Duodenal mucosa (tissue), 2 donors: ENCODE measurements at regions not wholly inside any gene's neighbourhood (a gene's known extent, or its start where the extent isn't known, plus 50 kb on each side); places are given as distances from the start of the nearest gene placed in this dataset.
"Not testable (repeated sequence)": the region's sequence is repeated elsewhere in the genome, so short reads cannot be mapped to it uniquely, and the experiment has no call there.

Experiments used
- H3K27ac ChIP-seq: one replicate; pipeline ENCODE4 v1.7.0; 2013; ENCODE audit warnings: low read depth, low read length
- H3K27me3 ChIP-seq, 2 donors: one replicate each; pipeline ENCODE4 v1.7.0; 2013; ENCODE audit warnings: low read length in 2 of 2, control low read depth in 1 of 2; ENCODE audit not compliant: insufficient read depth in 2 of 2, control insufficient read depth in 1 of 2
- H3K36me3 ChIP-seq, 2 donors: one replicate each; pipeline ENCODE4 v1.7.0; 2013; ENCODE audit warnings: low read length in 2 of 2, control low read depth in 1 of 2; ENCODE audit not compliant: insufficient read depth in 2 of 2, control insufficient read depth in 1 of 2
- H3K4me1 ChIP-seq, 2 donors: one replicate each; pipeline ENCODE4 v1.7.0; 2013; ENCODE audit warnings: low read length in 2 of 2, control low read depth in 1 of 2; ENCODE audit not compliant: insufficient read depth in 2 of 2, control insufficient read depth in 1 of 2
- H3K4me3 ChIP-seq, 2 donors: one replicate each; pipeline ENCODE4 v1.7.0; 2013; ENCODE audit warnings: low read length in 2 of 2, low read depth in 1 of 2
- H3K9ac ChIP-seq, 2 donors: one replicate each; pipeline ENCODE4 v1.7.0; 2013; ENCODE audit warnings: low read length in 2 of 2, low read depth in 1 of 2
- H3K9me3 ChIP-seq, 2 donors: one replicate each; pipeline ENCODE4 v1.7.0; 2013; ENCODE audit warnings: low read length in 2 of 2, control low read depth in 1 of 2; ENCODE audit not compliant: control insufficient read depth in 1 of 2

DNA sequence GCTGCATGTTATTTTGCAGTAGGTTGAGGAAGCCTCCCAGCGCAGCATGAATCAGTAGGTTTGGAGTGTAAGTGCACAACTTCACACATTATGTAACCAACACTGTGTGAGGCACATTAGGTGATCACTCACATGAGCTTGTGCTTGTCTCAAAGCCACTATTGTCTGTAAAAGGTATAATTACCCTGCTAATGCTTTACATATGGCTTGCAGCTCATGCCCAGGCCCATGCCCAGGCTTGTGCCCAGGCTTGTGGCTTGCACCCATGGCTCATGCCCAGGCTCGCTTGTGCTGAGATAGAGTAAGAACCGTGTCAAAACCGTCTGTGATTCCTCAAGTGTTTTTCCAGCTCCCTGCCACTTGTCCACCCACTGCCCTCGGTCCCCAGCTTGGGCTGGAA is 596.3 kb downstream of the LTN1 start:
- Histone ChIP-seq H3K4me3 (no peak overlapping the region), H3K4me1 (peaks cover 12 to 15% of the 10 kb centered on the region in 2 donors), H3K9ac (no peak overlapping the region), H3K27ac (no peak overlapping the region), H3K36me3 (no peaks in the 10 kb centered on the region), H3K27me3 (no peaks in the 10 kb centered on the region), H3K9me3 (peaks cover 0 to 3% of the 10 kb centered on the region in 2 donors)

- H3K27ac ChIP-seq, result no peak overlapping the region
- H3K9ac ChIP-seq, result no peak overlapping the region
- H3K27me3 ChIP-seq, result no peaks in the 10 kb centered on the region
- peak overlapping the region; percentile 8 to 24 for H3K4me3 ChIP-seq
- H3K36me3 ChIP-seq, result no peaks in the 10 kb centered on the region
- H3K4me1 ChIP-seq, result peaks cover 12 to 15% of the 10 kb centered on the region in 2 donors
- H3K9me3 ChIP-seq, result peaks cover 0 to 3% of the 10 kb centered on the region in 2 donors
Observed at GRCh38 chr21:28393279-28393678, 599.4 kb downstream of the LTN1 start.

GRCh38 chr21:28391938-28392849 is 600.5 kb downstream of the LTN1 start:
- Histone ChIP-seq H3K36me3 (no peaks in the 10 kb centered on the region), H3K27ac (no peak overlapping the region), H3K9ac (no peak overlapping the region), H3K27me3 (no peaks in the 10 kb centered on the region), H3K4me1 (peaks cover 12 to 15% of the 10 kb centered on the region in 2 donors), H3K4me3 (no peak overlapping the region), H3K9me3 (peaks cover 0 to 3% of the 10 kb centered on the region in 2 donors)

DNA sequence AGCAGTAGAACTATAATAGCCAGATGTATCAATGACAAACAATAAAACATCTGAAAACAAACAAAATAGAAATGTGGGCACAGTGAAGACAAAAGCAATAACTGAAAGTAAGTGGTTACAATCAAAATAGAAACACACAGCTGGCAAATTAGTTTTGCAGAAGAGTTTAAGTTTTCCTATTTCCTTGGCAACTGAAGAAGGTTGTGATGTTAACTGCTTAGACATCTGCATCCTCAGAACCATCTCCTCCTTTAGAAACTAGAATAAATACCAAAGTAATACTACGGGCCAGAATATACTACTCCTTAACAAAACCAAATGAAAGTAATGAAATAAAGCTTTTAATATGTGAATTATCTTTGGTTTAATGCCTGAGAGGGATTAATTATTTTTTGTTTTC is 605.5 kb downstream of the LTN1 start:
- Histone ChIP-seq H3K27ac (no peak overlapping the region), H3K36me3 (no peaks in the 10 kb centered on the region), H3K4me3 (no peak overlapping the region), H3K27me3 (no peaks in the 10 kb centered on the region), H3K9ac (no peak overlapping the region), H3K4me1 (no peaks in the 10 kb centered on the region), H3K9me3 (no peaks in the 10 kb centered on the region)

- Histone ChIP-seq H3K27me3 (no peaks in the 10 kb centered on the region), H3K36me3 (no peaks in the 10 kb centered on the region), H3K4me1 (no peaks in the 10 kb centered on the region), H3K4me3 (no peak overlapping the region), H3K9me3 (no peaks in the 10 kb centered on the region), H3K27ac (no peak overlapping the region), H3K9ac (no peak overlapping the region)
Observed at GRCh38 chr21:28385845-28386244, 606.8 kb downstream of the LTN1 start.

- H3K4me3 ChIP-seq, H3K27ac ChIP-seq, H3K9me3 ChIP-seq, H3K27me3 ChIP-seq, H3K9ac ChIP-seq, H3K36me3 ChIP-seq: not testable (repeated sequence)
- H3K4me1 ChIP-seq, result peaks cover 7 to 17% of the 10 kb centered on the region in 2 donors
Observed at GRCh38 chr21:28381000-28381745, 611.5 kb downstream of the LTN1 start.

- Histone ChIP-seq H3K9me3 (no peaks in the 10 kb centered on the region), H3K4me1 (peaks cover 13 to 26% of the 10 kb centered on the region in 2 donors), H3K36me3 (no peaks in the 10 kb centered on the region), H3K27me3 (no peaks in the 10 kb centered on the region), H3K9ac (no peak overlapping the region), H3K4me3 (no peak overlapping the region), H3K27ac (no peak overlapping the region)
Observed at GRCh38 chr21:28380241-28380640, 612.4 kb downstream of the LTN1 start.

DNA sequence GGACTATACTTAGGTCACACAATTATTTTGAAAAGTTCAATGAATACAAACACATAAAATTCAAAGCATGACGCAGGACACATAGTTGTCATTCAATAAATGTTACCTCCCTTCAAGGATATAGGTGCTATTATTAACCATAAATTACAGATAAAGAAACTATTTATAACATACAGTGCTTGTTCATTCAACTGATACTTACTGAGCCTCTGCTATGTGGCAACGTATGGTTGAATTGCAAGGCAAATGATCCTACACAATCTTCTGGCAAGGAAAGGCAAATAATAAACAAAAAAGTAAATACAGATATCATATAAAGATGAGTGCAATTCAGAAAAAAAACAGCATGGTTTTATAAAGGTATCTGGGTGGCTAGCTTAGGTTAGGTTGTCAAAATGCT is 614.7 kb downstream of the LTN1 start:
- H3K36me3 ChIP-seq, result no peaks in the 10 kb centered on the region
- H3K4me3 ChIP-seq, result no peak overlapping the region
- no peaks in the 10 kb centered on the region for H3K27me3 ChIP-seq
- H3K9me3 ChIP-seq, result no peaks in the 10 kb centered on the region
- H3K27ac ChIP-seq, result no peak overlapping the region
- H3K9ac ChIP-seq, result no peak overlapping the region
- peaks cover 13 to 27% of the 10 kb centered on the region in 2 donors for H3K4me1 ChIP-seq

GRCh38 chr21:28375708-28376385 is 616.8 kb downstream of the LTN1 start:
- H3K4me3 ChIP-seq, result no peak overlapping the region
- no peaks in the 10 kb centered on the region for H3K27me3 ChIP-seq
- H3K27ac ChIP-seq, result no peak overlapping the region
- H3K4me1 ChIP-seq, result peaks cover 13 to 27% of the 10 kb centered on the region in 2 donors
- H3K36me3 ChIP-seq, result no peaks in the 10 kb centered on the region
- peaks cover 3 to 4% of the 10 kb centered on the region in 2 donors for H3K9me3 ChIP-seq
- no peak overlapping the region for H3K9ac ChIP-seq

DNA sequence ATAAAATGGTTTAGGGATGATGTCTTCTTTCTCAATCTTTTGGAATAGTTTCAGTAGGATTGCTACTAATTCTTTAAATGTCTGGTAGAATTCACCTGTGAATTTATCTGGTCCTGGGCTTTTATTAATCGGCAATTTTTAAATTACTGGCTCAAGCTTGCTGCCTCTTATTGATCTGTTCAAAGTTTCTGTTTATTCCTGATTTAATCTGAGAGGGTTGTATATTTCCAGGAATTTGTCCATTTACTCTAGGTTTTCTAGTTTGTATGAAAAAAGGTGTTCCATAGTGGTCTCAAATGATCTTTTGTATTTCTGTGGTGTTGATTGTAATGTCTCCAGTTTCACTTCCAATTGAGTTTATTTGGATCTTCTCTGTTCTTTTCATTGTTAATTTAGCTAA is 617.8 kb downstream of the LTN1 start:
- no peaks in the 10 kb centered on the region for H3K36me3 ChIP-seq
- H3K4me1 ChIP-seq, result peaks cover 13 to 27% of the 10 kb centered on the region in 2 donors
- H3K27me3 ChIP-seq, result no peaks in the 10 kb centered on the region
- no peak overlapping the region for H3K9ac ChIP-seq
- H3K4me3 ChIP-seq, result no peak overlapping the region
- peaks cover 3 to 4% of the 10 kb centered on the region in 2 donors for H3K9me3 ChIP-seq
- H3K27ac ChIP-seq, result no peak overlapping the region
